ENCODE measurements at regions not wholly inside any gene's neighbourhood (a gene's known extent, or its start where the extent isn't known, plus 50 kb on each side); places are given as distances from the start of the nearest gene placed in this dataset.

DNA sequence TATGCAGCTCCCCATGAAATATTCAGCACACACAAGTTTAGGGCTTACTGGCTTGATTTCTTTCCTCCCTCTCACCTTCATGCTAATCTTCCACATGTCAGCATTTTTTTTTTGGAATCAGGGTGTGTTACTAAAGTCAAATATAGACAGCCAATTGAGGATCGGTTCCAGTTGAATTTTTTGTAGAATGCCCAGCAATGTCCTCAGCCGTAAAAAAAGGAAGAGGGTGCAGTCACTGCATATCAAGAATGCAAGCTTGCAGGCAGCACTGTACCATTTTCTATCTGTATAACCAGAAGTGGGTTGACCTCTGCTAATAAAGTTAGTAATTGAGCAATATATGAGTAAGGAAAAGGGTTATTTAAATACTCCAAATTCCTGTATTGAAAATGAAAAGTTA, 51.4 kb upstream of the CHMP2B start:
- Histone ChIP-seq H3K36me3 (no peaks in the 10 kb centered on the region), H3K27me3 (no peaks in the 10 kb centered on the region), H3K4me3 (no peak overlapping the region), H3K9me3 (no peaks in the 10 kb centered on the region), H3K27ac (replicated peaks in 1 of 4) (no peak overlapping the region), H3K4me1 (no peaks in the 10 kb centered on the region)
- no peak for DNase-seq (ENCODE audit: extremely low spot score)
- TF ChIP-seq POLR2AphosphoS5 (IDR thresholded peaks at IDR 0.05) (no peak), EP300 (IDR thresholded peaks at IDR 0.05) (no peak), POLR2A (IDR thresholded peaks at IDR 0.05; ENCODE audit: low read depth) (no peak)
- TF ChIP-seq, protein P1, sequence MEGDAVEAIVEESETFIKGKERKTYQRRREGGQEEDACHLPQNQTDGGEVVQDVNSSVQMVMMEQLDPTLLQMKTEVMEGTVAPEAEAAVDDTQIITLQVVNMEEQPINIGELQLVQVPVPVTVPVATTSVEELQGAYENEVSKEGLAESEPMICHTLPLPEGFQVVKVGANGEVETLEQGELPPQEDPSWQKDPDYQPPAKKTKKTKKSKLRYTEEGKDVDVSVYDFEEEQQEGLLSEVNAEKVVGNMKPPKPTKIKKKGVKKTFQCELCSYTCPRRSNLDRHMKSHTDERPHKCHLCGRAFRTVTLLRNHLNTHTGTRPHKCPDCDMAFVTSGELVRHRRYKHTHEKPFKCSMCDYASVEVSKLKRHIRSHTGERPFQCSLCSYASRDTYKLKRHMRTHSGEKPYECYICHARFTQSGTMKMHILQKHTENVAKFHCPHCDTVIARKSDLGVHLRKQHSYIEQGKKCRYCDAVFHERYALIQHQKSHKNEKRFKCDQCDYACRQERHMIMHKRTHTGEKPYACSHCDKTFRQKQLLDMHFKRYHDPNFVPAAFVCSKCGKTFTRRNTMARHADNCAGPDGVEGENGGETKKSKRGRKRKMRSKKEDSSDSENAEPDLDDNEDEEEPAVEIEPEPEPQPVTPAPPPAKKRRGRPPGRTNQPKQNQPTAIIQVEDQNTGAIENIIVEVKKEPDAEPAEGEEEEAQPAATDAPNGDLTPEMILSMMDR (IDR thresholded peaks at IDR 0.05): no peak
- 84% methylated on average over 2 of the region's 2 CpGs for WGBS
- intact Hi-C loops (cut with DNase I): no loop called here

DNA sequence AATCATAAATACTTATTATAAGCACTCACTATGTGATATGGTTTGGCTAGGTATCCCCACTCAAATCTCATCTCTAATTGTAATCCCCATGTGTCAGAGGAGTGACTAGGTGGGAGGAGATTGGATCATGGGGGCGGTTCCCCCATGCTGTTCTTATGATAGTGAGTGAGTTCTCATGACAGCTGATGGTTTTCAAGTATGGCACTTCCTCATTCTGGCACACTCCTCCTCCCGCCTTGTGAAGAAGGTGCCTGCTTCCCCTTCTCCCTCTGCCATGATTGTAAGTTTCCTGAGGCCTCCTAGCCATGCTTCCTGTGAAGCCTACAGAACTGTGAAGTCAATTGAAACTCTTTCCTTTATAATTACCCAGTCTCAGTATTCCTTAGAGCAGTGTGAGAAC, 53.3 kb upstream of the CHMP2B start:
- H3K36me3 ChIP-seq: no peaks in the 10 kb centered on the region
- no peak for DNase-seq (ENCODE audit: extremely low spot score)
- TF ChIP-seq POLR2A (IDR thresholded peaks at IDR 0.05; ENCODE audit: low read depth): no peak
- TF ChIP-seq POLR2AphosphoS5 (IDR thresholded peaks at IDR 0.05): no peak
- TF ChIP-seq EP300 (IDR thresholded peaks at IDR 0.05): no peak
- TF ChIP-seq, protein P1 (IDR thresholded peaks at IDR 0.05): no peak
- WGBS: 80% methylated on average over 2 of the region's 2 CpGs
- H3K27ac ChIP-seq (replicated peaks in 1 of 4): no peak overlapping the region
- no peaks in the 10 kb centered on the region for H3K4me1 ChIP-seq
- no peak overlapping the region for H3K4me3 ChIP-seq
- H3K9me3 ChIP-seq: no peaks in the 10 kb centered on the region
- intact Hi-C loops (cut with DNase I): no loop called here
- H3K27me3 ChIP-seq: no peaks in the 10 kb centered on the region

DNA sequence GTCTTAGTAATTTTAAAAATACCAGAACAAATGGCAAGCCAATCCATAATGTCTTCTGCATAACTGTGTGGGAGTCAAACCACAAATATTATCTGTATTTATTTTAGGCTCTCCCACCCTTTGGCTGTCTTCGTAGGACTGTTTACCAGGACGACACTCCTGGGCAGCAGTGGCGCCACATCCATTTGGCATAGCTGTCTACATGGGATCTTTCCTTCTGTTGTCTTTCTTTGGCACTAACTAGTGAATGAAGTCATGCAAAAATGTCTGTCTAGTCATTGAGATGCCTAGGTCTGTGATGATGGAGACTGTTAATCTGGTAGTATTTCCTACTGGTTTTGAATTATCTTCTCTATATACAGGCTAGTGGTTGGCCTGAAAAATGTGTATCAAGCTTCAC, 54.0 kb upstream of the CHMP2B start:
- Histone ChIP-seq H3K9me3 (no peaks in the 10 kb centered on the region), H3K27ac (replicated peaks in 1 of 4) (no peak overlapping the region), H3K36me3 (no peaks in the 10 kb centered on the region), H3K4me1 (no peaks in the 10 kb centered on the region), H3K27me3 (no peaks in the 10 kb centered on the region), H3K4me3 (no peak overlapping the region)
- no peak for TF ChIP-seq POLR2A (IDR thresholded peaks at IDR 0.05; ENCODE audit: low read depth)
- TF ChIP-seq EP300 (IDR thresholded peaks at IDR 0.05): no peak
- TF ChIP-seq POLR2AphosphoS5 (IDR thresholded peaks at IDR 0.05): no peak
- TF ChIP-seq, protein P1 (IDR thresholded peaks at IDR 0.05): no peak
- intact Hi-C loops (cut with DNase I): no loop called here
- WGBS: 70% methylated on average over 3 of the region's 3 CpGs
- no peak for DNase-seq (ENCODE audit: extremely low spot score)

DNA sequence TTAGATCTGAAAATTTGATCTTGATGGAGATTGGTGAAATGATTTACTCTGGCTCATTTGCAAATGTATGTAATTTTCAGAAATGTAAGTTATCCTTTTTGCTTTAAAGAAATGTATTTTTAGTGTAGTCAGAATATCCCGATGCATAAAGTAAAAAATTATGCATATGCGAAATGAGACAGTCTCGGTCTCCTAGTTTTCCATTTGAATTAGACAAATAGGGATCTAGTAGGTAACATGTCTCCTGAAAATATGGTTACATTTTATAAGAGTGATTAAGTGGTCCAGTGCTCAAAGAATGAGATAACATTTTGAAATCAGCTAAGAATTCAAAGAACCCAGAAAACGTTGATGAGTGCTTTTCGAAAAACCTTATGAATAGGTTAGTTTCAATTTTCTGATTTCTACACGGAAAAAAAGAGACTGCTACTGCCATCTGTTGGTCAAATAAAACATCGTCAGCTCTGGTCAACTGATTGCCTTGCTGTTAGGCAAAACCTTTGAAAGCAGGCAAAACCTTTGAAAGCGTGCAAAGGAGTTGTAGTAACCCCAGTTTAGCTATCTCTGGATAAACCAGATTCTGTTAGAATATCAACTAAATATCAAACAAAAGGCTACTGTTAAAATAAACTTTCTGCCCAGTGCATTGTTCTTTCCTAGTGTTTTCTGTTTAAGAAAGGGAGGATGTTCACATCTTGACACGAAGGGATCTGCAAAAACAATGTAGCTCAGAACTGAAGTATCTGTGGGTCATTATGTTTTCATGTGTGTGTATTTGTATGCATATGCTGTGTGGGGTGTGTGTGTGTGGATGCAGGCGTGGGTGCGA, 59.3 kb upstream of the CHMP2B start:
- peaks cover 0 to 4% (median 2%) of the 10 kb centered on the region in 4 donors for H3K4me1 ChIP-seq
- 39% methylated on average over 11 of the region's 11 CpGs for WGBS
- H3K4me3 ChIP-seq: peak overlapping the region; percentile 30 to 41 (median 33)
- H3K9me3 ChIP-seq: no peaks in the 10 kb centered on the region
- TF ChIP-seq POLR2A (IDR thresholded peaks at IDR 0.05; ENCODE audit: low read depth): no peak
- no peak for TF ChIP-seq EP300 (IDR thresholded peaks at IDR 0.05)
- TF ChIP-seq, protein P1 (IDR thresholded peaks at IDR 0.05): peak; percentile 37 to 74 (median 63)
- no peaks in the 10 kb centered on the region for H3K27me3 ChIP-seq
- no peak for DNase-seq (ENCODE audit: extremely low spot score)
- no peak overlapping the region for H3K27ac ChIP-seq (replicated peaks in 1 of 4)
- H3K36me3 ChIP-seq: no peaks in the 10 kb centered on the region
- intact Hi-C loops (cut with DNase I): loop anchor here (5.0 kb wide), 1 partner anchor 396 kb away; no protein-coding TSS in a partner anchor

All from esophagus muscularis mucosa (tissue), 4 donors.